ENCODE measurements at regions not wholly inside any gene's neighbourhood (a gene's known extent, or its start where the extent isn't known, plus 50 kb on each side); places are given as distances from the start of the nearest gene placed in this dataset.

DNA sequence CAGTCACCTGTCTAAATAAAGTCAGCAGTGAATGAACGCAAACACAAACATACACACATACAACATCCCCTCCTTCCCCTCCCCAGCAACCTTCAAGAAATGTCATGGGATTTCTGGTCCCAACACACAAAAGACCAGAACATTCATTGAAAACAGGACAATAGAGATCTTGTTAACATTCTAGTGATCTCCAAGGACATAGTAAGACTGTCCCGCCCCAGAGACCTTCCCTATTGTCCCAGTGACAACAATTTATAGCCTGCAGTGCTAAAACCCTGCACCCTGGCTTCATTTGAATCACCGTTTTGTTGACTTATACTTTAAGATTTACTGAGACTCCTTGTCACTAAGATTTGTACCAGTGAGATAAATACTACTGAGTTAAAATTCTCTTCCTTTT, 143.9 kb upstream of the NOX3 start:
- Histone ChIP-seq H3K9ac (ENCODE audit: low read depth, low read length) (no peak overlapping the region), H3K27ac (ENCODE audit: insufficient read depth, low read length) (no peak overlapping the region), H2AFZ (replicated peaks; ENCODE audit: low read length, poor library complexity) (no peak overlapping the region), H3K18ac (ENCODE audit: low read depth, low read length) (no peak overlapping the region), H3K4me3 (ENCODE audit: insufficient read depth, low read depth, low read length) (no peak overlapping the region), H4K8ac (ENCODE audit: low read depth in 2 of 2, low read length in 2 of 2) (no peak overlapping the region), H2BK20ac (ENCODE audit: low read depth, low read length) (no peak overlapping the region), H2BK120ac (ENCODE audit: low read depth, low read length) (no peak overlapping the region), H4K20me1 (ENCODE audit: insufficient read depth, low read length) (no peaks in the 10 kb centered on the region), H3K14ac (replicated peaks; ENCODE audit: low read depth, low read length) (no peak overlapping the region), H2BK15ac (ENCODE audit: low read depth, low read length) (no peak overlapping the region), H3K4me2 (ENCODE audit: low read depth, low read length) (no peak overlapping the region), H2AK5ac (ENCODE audit: low read depth, low read length) (no peak overlapping the region), H3K36me3 (ENCODE audit: control insufficient read depth, insufficient read depth, low read length) (no peaks in the 10 kb centered on the region), H3K4ac (ENCODE audit: low read depth, low read length) (no peak overlapping the region), H3K9me1 (ENCODE audit: insufficient read depth, low read length) (no peaks in the 10 kb centered on the region), H3K23ac (ENCODE audit: low read depth, low read length) (no peak overlapping the region), H3K9me3 (ENCODE audit: control insufficient read depth, insufficient read depth, low read length) (no peaks in the 10 kb centered on the region), H4K91ac (ENCODE audit: insufficient read depth, low read depth, low read length) (no peak overlapping the region), H3K4me1 (ENCODE audit: control insufficient read depth, insufficient read depth, low read length) (no peaks in the 10 kb centered on the region; the same call in 1 of the 2 replicates), H3K79me1 (ENCODE audit: low read depth in 1 of 2, low read length in 2 of 2) (no peaks in the 10 kb centered on the region), H4K5ac (ENCODE audit: low read depth, low read length) (no peak overlapping the region), H2BK5ac (ENCODE audit: low read depth, low read length, poor library complexity, severe bottlenecking) (no peak overlapping the region), H2AK9ac (replicated peaks; ENCODE audit: low read depth, low read length, poor library complexity) (no peak overlapping the region), H3K27me3 (ENCODE audit: control insufficient read depth, insufficient read depth, low read length) (no peaks in the 10 kb centered on the region), H3K56ac (ENCODE audit: extremely low read depth, insufficient read depth, low read length) (no peak overlapping the region)
- WGBS, 2 experiments (ENCODE audit: extremely low coverage in 2 of 2, insufficient read length in 1 of 2), result no CpG with 5 or more reads among the region's 3 CpGs
- in situ Hi-C loops (cut with MboI; ENCODE audit: low sequenced_read_pairs) (no loop called here), dilution Hi-C loops (cut with HindIII; ENCODE audit: low sequenced_read_pairs, unreplicated experiment) (no loop called here), intact Hi-C loops (cut with micrococcal nuclease) (no loop called here)
- no peak for TF ChIP-seq RAD21 (IDR thresholded peaks at IDR 0.05; ENCODE audit: low read length)
- TF ChIP-seq, protein P1, sequence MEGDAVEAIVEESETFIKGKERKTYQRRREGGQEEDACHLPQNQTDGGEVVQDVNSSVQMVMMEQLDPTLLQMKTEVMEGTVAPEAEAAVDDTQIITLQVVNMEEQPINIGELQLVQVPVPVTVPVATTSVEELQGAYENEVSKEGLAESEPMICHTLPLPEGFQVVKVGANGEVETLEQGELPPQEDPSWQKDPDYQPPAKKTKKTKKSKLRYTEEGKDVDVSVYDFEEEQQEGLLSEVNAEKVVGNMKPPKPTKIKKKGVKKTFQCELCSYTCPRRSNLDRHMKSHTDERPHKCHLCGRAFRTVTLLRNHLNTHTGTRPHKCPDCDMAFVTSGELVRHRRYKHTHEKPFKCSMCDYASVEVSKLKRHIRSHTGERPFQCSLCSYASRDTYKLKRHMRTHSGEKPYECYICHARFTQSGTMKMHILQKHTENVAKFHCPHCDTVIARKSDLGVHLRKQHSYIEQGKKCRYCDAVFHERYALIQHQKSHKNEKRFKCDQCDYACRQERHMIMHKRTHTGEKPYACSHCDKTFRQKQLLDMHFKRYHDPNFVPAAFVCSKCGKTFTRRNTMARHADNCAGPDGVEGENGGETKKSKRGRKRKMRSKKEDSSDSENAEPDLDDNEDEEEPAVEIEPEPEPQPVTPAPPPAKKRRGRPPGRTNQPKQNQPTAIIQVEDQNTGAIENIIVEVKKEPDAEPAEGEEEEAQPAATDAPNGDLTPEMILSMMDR (conservative IDR thresholded peaks at IDR 0.05; ENCODE audit: low read depth, low read length), result no peak
- TF ChIP-seq POLR2A (IDR thresholded peaks at IDR 0.05; ENCODE audit: low read depth, low read length), result no peak
- no peak for TF ChIP-seq SMC3 (IDR thresholded peaks at IDR 0.05; ENCODE audit: low read depth, low read length)
- TF ChIP-seq MAFK (IDR thresholded peaks at IDR 0.05; ENCODE audit: low read depth, low read length), result no peak
- no peak for TF ChIP-seq NFE2L2 (IDR thresholded peaks at IDR 0.05; ENCODE audit: low read depth, low read length)
- TF ChIP-seq FOS (IDR thresholded peaks at IDR 0.05; ENCODE audit: low read depth, low read length), result no peak
- TF ChIP-seq, protein P2, sequence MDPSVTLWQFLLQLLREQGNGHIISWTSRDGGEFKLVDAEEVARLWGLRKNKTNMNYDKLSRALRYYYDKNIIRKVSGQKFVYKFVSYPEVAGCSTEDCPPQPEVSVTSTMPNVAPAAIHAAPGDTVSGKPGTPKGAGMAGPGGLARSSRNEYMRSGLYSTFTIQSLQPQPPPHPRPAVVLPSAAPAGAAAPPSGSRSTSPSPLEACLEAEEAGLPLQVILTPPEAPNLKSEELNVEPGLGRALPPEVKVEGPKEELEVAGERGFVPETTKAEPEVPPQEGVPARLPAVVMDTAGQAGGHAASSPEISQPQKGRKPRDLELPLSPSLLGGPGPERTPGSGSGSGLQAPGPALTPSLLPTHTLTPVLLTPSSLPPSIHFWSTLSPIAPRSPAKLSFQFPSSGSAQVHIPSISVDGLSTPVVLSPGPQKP (IDR thresholded peaks at IDR 0.05; ENCODE audit: borderline replicate concordance, low read depth, low read length), result no peak
- no peak for TF ChIP-seq CHD1 (IDR thresholded peaks at IDR 0.05; ENCODE audit: low read depth, low read length)
- TF ChIP-seq, protein P3, sequence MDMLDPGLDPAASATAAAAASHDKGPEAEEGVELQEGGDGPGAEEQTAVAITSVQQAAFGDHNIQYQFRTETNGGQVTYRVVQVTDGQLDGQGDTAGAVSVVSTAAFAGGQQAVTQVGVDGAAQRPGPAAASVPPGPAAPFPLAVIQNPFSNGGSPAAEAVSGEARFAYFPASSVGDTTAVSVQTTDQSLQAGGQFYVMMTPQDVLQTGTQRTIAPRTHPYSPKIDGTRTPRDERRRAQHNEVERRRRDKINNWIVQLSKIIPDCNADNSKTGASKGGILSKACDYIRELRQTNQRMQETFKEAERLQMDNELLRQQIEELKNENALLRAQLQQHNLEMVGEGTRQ (IDR thresholded peaks at IDR 0.05; ENCODE audit: low read depth, low read length), result no peak
- TF ChIP-seq RFX5 (IDR thresholded peaks at IDR 0.05; ENCODE audit: low read depth, low read length), result no peak
- TF ChIP-seq MXI1 (IDR thresholded peaks at IDR 0.05; ENCODE audit: borderline replicate concordance, low read depth, low read length), result no peak
- no peak for DNase-seq
- POLR2A ChIA-PET (ENCODE audit: unreplicated experiment), result interaction anchor here (0.6 kb wide), 1 partner anchor 158 kb away, joined by 6 read pairs; no protein-coding TSS in a partner anchor
- ATAC-seq (ENCODE audit: low read depth), result no peak
- BruUV-seq (replicated peaks), result no TSS peak
- CTCF ChIA-PET, result no interaction called here
